BE2C (cell line): ENCODE measurements at regions not wholly inside any gene's neighbourhood (a gene's known extent, or its start where the extent isn't known, plus 50 kb on each side); places are given as distances from the start of the nearest gene placed in this dataset.
"Not testable (repeated sequence)": the region's sequence is repeated elsewhere in the genome, so short reads cannot be mapped to it uniquely, and the experiment has no call there.

Source experiments
- DNase-seq: peaks from one replicate; pipeline ENCODE4 v3.0.0-alpha.2; 2020
- H3K27me3 ChIP-seq: fragments of 250-450 bp; sonication (Bioruptor Pico); 2 replicates; pipeline ENCODE4 v1.5.1; 2020; ENCODE audit warnings: mild to moderate bottlenecking
- H3K36me3 ChIP-seq: fragments of 250-450 bp; sonication (Bioruptor Pico); 2 replicates; pipeline ENCODE4 v1.5.1; 2020; ENCODE audit warnings: mild to moderate bottlenecking
- H3K4me1 ChIP-seq: fragments of 250-450 bp; sonication (Bioruptor Pico); 2 replicates; pipeline ENCODE4 v1.5.1; 2020
- H3K4me3 ChIP-seq: 2 replicates; pipeline ENCODE4 v1.5.1; 2011; ENCODE audit warnings: low read depth, low read length
- H3K9me3 ChIP-seq: fragments of 250-450 bp; sonication (Bioruptor Pico); 2 replicates; pipeline ENCODE4 v1.5.1; 2020
- CTCF ChIP-seq: IDR thresholded peaks from 2 replicates; pipeline ENCODE4 v1.5.1; 2012; ENCODE audit warnings: mild to moderate bottlenecking, low read depth, low read length

DNA sequence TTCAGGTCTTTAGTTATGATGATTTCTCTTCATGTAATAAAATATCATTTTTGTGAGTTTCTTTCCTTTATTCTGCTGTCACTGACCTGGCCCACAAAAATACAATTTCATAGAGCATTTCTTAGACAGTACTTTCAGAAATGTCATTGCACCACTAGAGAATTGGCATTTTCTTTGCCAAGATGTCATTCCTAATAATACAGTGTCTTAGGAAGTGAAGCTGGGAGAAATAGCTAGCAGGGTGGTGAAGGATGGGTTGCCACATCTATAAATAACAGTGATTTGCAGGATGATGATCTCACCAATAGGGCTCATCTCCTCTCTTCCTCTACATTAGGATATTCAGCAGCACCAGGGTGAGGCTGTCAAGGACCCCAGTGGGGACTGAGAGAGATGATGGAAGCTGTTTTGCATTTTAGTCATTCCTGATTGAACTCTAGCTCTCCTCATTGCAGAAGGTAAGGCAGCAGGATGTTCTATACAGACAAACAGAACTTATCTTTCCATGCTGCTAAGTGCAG lies 452.1 kb downstream of the NXPH1 start:
- no peak overlapping the region for H3K4me3 ChIP-seq

DNA sequence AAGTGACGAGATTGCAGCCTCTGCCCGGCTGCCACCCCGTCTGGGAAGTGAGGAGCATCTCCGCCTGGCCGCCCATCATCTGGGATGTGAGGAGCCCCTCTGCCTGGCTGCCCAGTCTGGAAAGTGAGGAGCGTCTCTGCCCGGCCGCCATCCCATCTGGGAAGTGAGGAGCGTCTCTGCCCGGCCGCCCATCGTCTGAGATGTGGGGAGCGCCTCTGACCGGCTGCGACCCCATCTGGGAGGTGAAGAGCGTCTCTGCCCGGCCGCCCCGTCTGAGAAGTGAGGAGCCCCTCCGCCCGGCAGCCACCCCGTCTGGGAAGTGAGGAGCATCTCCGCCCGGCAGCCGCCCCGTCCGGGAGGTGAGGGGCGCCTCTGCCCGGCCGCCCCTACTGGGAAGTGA lies 456.9 kb downstream of the NXPH1 start:
- H3K27me3 ChIP-seq, H3K4me3 ChIP-seq, H3K36me3 ChIP-seq, H3K9me3 ChIP-seq, DNase-seq, H3K4me1 ChIP-seq: not testable (repeated sequence)

More for the DNA sequence above, 452.1 kb downstream of the NXPH1 start:
- no peak for DNase-seq
- H3K9me3 ChIP-seq: no peaks in the 10 kb centered on the region
- H3K27me3 ChIP-seq: no peaks in the 10 kb centered on the region
- peaks cover under 1% of the 10 kb centered on the region; the same call in 1 of the 2 replicates for H3K4me1 ChIP-seq
- H3K36me3 ChIP-seq: no peaks in the 10 kb centered on the region
- TF ChIP-seq CTCF: no peak

GRCh38 chr7:8893775-8894174 lies 460.4 kb downstream of the NXPH1 start:
- no peak for DNase-seq

GRCh38 chr7:8906396-8907075 lies 473.1 kb downstream of the NXPH1 start:
- Histone ChIP-seq H3K9me3 (no peaks in the 10 kb centered on the region), H3K4me3 (no peak overlapping the region), H3K4me1 (peaks cover 7% of the 10 kb centered on the region), H3K36me3 (no peaks in the 10 kb centered on the region), H3K27me3 (no peaks in the 10 kb centered on the region)
- DNase-seq: no peak
- no peak for TF ChIP-seq CTCF

More at GRCh38 chr7:8893775-8894174, 460.4 kb downstream of the NXPH1 start:
- Histone ChIP-seq H3K36me3 (no peaks in the 10 kb centered on the region), H3K27me3 (no peaks in the 10 kb centered on the region), H3K9me3 (no peaks in the 10 kb centered on the region), H3K4me3 (no peak overlapping the region), H3K4me1 (peaks cover 3% of the 10 kb centered on the region)
- TF ChIP-seq CTCF: no peak

GRCh38 chr7:8908889-8909288 lies 475.5 kb downstream of the NXPH1 start:
- H3K36me3 ChIP-seq: no peaks in the 10 kb centered on the region
- H3K9me3 ChIP-seq: no peaks in the 10 kb centered on the region; the same call in 1 of the 2 replicates
- no peak for DNase-seq
- no peak overlapping the region for H3K4me3 ChIP-seq
- no peaks in the 10 kb centered on the region for H3K27me3 ChIP-seq
- H3K4me1 ChIP-seq: peaks cover 14% of the 10 kb centered on the region
- no peak for TF ChIP-seq CTCF

GRCh38 chr7:8913682-8914081 lies 480.3 kb downstream of the NXPH1 start:
- no peaks in the 10 kb centered on the region for H3K36me3 ChIP-seq
- no peak for TF ChIP-seq CTCF
- no peaks in the 10 kb centered on the region; the same call in 1 of the 2 replicates for H3K9me3 ChIP-seq
- peak; percentile 85 for DNase-seq
- H3K27me3 ChIP-seq: no peaks in the 10 kb centered on the region
- no peak overlapping the region for H3K4me3 ChIP-seq
- peaks cover 9% of the 10 kb centered on the region for H3K4me1 ChIP-seq
